Smooth muscle cell (in vitro differentiated cells): ENCODE measurements at regions not wholly inside any gene's neighbourhood (a gene's known extent, or its start where the extent isn't known, plus 50 kb on each side); places are given as distances from the start of the nearest gene placed in this dataset.

Experiments
- DNase-seq: peaks from one replicate; lab custom pipeline; 2025; ENCODE audit not compliant: unreplicated experiment; lab: John Stamatoyannopoulos, UW
- H2AFZ ChIP-seq: fragments of 200-600 bp; sonication (generic); 2 replicates; pipeline ENCODE4 v1.6.0; 2016; ENCODE audit warnings: antibody characterized with exemption, low read depth, mild to moderate bottlenecking
- H3F3A ChIP-seq: fragments of 200-600 bp; sonication (generic); 2 replicates; pipeline ENCODE4 v1.6.0; 2017; ENCODE audit warnings: antibody characterized with exemption, low read depth
- H3K27ac ChIP-seq: fragments of 200-600 bp; sonication (generic); 2 replicates; pipeline ENCODE4 v1.5.1; 2016; ENCODE audit warnings: low read depth, mild to moderate bottlenecking
- H3K27me3 ChIP-seq: fragments of 200-600 bp; sonication (generic); 2 replicates; pipeline ENCODE4 v1.6.1; 2016; ENCODE audit warnings: low read depth, mild to moderate bottlenecking
- H3K36me3 ChIP-seq: fragments of 200-600 bp; sonication (generic); 2 replicates; pipeline ENCODE4 v1.5.1; 2016; ENCODE audit warnings: low read depth
- H3K4me1 ChIP-seq: fragments of 200-600 bp; sonication (generic); 2 replicates; pipeline ENCODE4 v1.5.1; 2016; ENCODE audit warnings: low read depth
- H3K4me2 ChIP-seq: fragments of 200-600 bp; sonication (generic); 2 replicates; pipeline ENCODE4 v1.6.0; 2016; ENCODE audit warnings: mild to moderate bottlenecking
- H3K4me3 ChIP-seq: fragments of 200-600 bp; sonication (generic); 2 replicates; pipeline ENCODE4 v1.5.1; 2016; ENCODE audit warnings: mild to moderate bottlenecking
- H3K79me2 ChIP-seq: fragments of 200-600 bp; sonication (generic); 2 replicates; pipeline ENCODE4 v1.6.0; 2016; ENCODE audit warnings: low read depth, mild to moderate bottlenecking
- H3K9ac ChIP-seq: fragments of 200-600 bp; sonication (generic); 2 replicates; pipeline ENCODE4 v1.6.0; 2016; ENCODE audit warnings: low read depth
- H3K9me3 ChIP-seq: fragments of 200-600 bp; sonication (generic); replicated peaks from 2 replicates; pipeline ENCODE4 v1.5.1; 2016; ENCODE audit warnings: low read depth
- H4K20me1 ChIP-seq: fragments of 200-600 bp; sonication (generic); 2 replicates; pipeline ENCODE4 v1.6.0; 2016; ENCODE audit warnings: low read depth
- CTCF ChIP-seq: fragments of 200-600 bp; sonication (generic); IDR thresholded peaks from 2 replicates; pipeline ENCODE4 v1.5.1; 2017; ENCODE audit warnings: borderline replicate concordance, mild to moderate bottlenecking, antibody characterized with exemption; ENCODE audit not compliant: insufficient read depth, poor library complexity, severe bottlenecking
- WGBS: methylation state at CpG from one replicate; pipeline ENCODE4 v1.1.7; 2016; ENCODE audit warnings: low lambda C conversion rate; 5-methylcytosine and 5-hydroxymethylcytosine counted together

- Histone ChIP-seq H3K9me3 (no peaks in the 10 kb centered on the region), H3F3A (no peaks in the 10 kb centered on the region), H3K4me1 (peaks cover 7% of the 10 kb centered on the region), H3K4me3 (no peak overlapping the region), H3K4me2 (peak overlapping the region; percentile 6), H3K9ac (no peak overlapping the region), H3K27me3 (no peaks in the 10 kb centered on the region), H2AFZ (no peak overlapping the region), H4K20me1 (no peaks in the 10 kb centered on the region), H3K79me2 (no peaks in the 10 kb centered on the region), H3K36me3 (no peaks in the 10 kb centered on the region), H3K27ac (no peak overlapping the region)
- WGBS = 84% methylated on average over 1 of the region's 1 CpG
- no peak for DNase-seq
- no peak for TF ChIP-seq CTCF
Observed at GRCh38 chr9:12628546-12628945, 64.6 kb upstream of the TYRP1 start.

GRCh38 chr9:12629067-12629466 is 64.1 kb upstream of the TYRP1 start:
- H3F3A ChIP-seq = no peaks in the 10 kb centered on the region
- DNase-seq = no peak
- H3K27ac ChIP-seq = no peak overlapping the region
- H3K79me2 ChIP-seq = no peaks in the 10 kb centered on the region
- H4K20me1 ChIP-seq = no peaks in the 10 kb centered on the region
- H3K4me2 ChIP-seq = peak overlapping the region; percentile 6
- H3K9me3 ChIP-seq = no peaks in the 10 kb centered on the region
- H3K27me3 ChIP-seq = no peaks in the 10 kb centered on the region
- peaks cover 7% of the 10 kb centered on the region for H3K4me1 ChIP-seq
- H3K4me3 ChIP-seq = no peak overlapping the region
- H3K9ac ChIP-seq = no peak overlapping the region
- no peak overlapping the region for H2AFZ ChIP-seq
- no peak for TF ChIP-seq CTCF
- WGBS = 22% methylated on average over 2 of the region's 2 CpGs
- no peaks in the 10 kb centered on the region for H3K36me3 ChIP-seq

- Histone ChIP-seq H4K20me1 (no peaks in the 10 kb centered on the region), H3K9ac (no peak overlapping the region), H3K27ac (no peak overlapping the region), H3K27me3 (no peaks in the 10 kb centered on the region), H3K79me2 (no peaks in the 10 kb centered on the region), H2AFZ (no peak overlapping the region), H3K9me3 (no peaks in the 10 kb centered on the region), H3K36me3 (no peaks in the 10 kb centered on the region), H3K4me3 (no peak overlapping the region), H3K4me1 (peaks cover 7% of the 10 kb centered on the region), H3F3A (no peaks in the 10 kb centered on the region), H3K4me2 (no peak overlapping the region)
- no peak for TF ChIP-seq CTCF
- DNase-seq = no peak
- WGBS = 73% methylated on average over 5 of the region's 5 CpGs
Observed at GRCh38 chr9:12631866-12632265, 61.3 kb upstream of the TYRP1 start.

- no peak overlapping the region for H3K27ac ChIP-seq
- no peaks in the 10 kb centered on the region for H3K36me3 ChIP-seq
- whole genome bisulfite sequencing = 84% methylated on average over 8 of the region's 9 CpGs
- DNase-seq = no peak
- H2AFZ ChIP-seq = no peak overlapping the region
- no peak for TF ChIP-seq CTCF
- no peak overlapping the region for H3K4me3 ChIP-seq
- H3K79me2 ChIP-seq = no peaks in the 10 kb centered on the region
- H3K9ac ChIP-seq = no peak overlapping the region
- H4K20me1 ChIP-seq = no peaks in the 10 kb centered on the region
- peaks cover 7% of the 10 kb centered on the region for H3K4me1 ChIP-seq
- no peaks in the 10 kb centered on the region for H3K27me3 ChIP-seq
- H3K4me2 ChIP-seq = no peak overlapping the region
- H3F3A ChIP-seq = no peaks in the 10 kb centered on the region
- no peaks in the 10 kb centered on the region for H3K9me3 ChIP-seq
Observed at GRCh38 chr9:12633016-12633765, 60.0 kb upstream of the TYRP1 start.
